ENCODE measurements at regions not wholly inside any gene's neighbourhood (a gene's known extent, or its start where the extent isn't known, plus 50 kb on each side); places are given as distances from the start of the nearest gene placed in this dataset.

- Histone ChIP-seq H3F3A (ENCODE audit: low read depth) (no peaks in the 10 kb centered on the region), H3K9me2 (replicated peaks; ENCODE audit: low read depth, low read length) (no peaks in the 10 kb centered on the region), H3K36me3 (ENCODE audit: insufficient read depth, low read length) (no peaks in the 10 kb centered on the region), H3K4me2 (ENCODE audit: low read depth, low read length, poor library complexity, severe bottlenecking) (peak overlapping the region; percentile 51), H3K9ac (ENCODE audit: low read depth, low read length, poor library complexity, severe bottlenecking) (no peak overlapping the region), H3K9me3 (ENCODE audit: insufficient read depth, low read depth, low read length) (no peaks in the 10 kb centered on the region; the same call in 1 of the 2 replicates), H4K20me1 (ENCODE audit: insufficient read depth, low read length, poor library complexity, severe bottlenecking) (no peaks in the 10 kb centered on the region), H3K4me1 (ENCODE audit: insufficient read depth, low read length, poor library complexity, severe bottlenecking) (peaks cover 12% of the 10 kb centered on the region), H3K27me3 (ENCODE audit: insufficient read depth, low read length, poor library complexity, severe bottlenecking) (no peaks in the 10 kb centered on the region), H3K79me2 (ENCODE audit: insufficient read depth, low read length) (no peaks in the 10 kb centered on the region), H3K4me3 (ENCODE audit: low read length, poor library complexity, severe bottlenecking) (no peak overlapping the region), H2AFZ (ENCODE audit: low read length) (peak overlapping the region; percentile 44)
- TF ChIP-seq CTCF (conservative IDR thresholded peaks at IDR 0.05; ENCODE audit: low read length), result no peak
- TF ChIP-seq EZH2phosphoT487 (IDR thresholded peaks at IDR 0.05; ENCODE audit: borderline replicate concordance), result no peak
These were observed 133.9 kb downstream of the SLITRK6 start for GRCh38 chr13:85665286-85665685.

GRCh38 chr13:85663856-85664255 lies 135.4 kb downstream of the SLITRK6 start:
- Histone ChIP-seq H4K20me1 (ENCODE audit: insufficient read depth, low read length, poor library complexity, severe bottlenecking) (no peaks in the 10 kb centered on the region), H3K36me3 (ENCODE audit: insufficient read depth, low read length) (no peaks in the 10 kb centered on the region), H3K4me3 (ENCODE audit: low read length, poor library complexity, severe bottlenecking) (no peak overlapping the region), H3K9ac (ENCODE audit: low read depth, low read length, poor library complexity, severe bottlenecking) (no peak overlapping the region), H3K4me1 (ENCODE audit: insufficient read depth, low read length, poor library complexity, severe bottlenecking) (peaks cover 12% of the 10 kb centered on the region), H3K4me2 (ENCODE audit: low read depth, low read length, poor library complexity, severe bottlenecking) (no peak overlapping the region), H3F3A (ENCODE audit: low read depth) (no peaks in the 10 kb centered on the region), H3K9me3 (ENCODE audit: insufficient read depth, low read depth, low read length) (no peaks in the 10 kb centered on the region; the same call in 1 of the 2 replicates), H3K9me2 (replicated peaks; ENCODE audit: low read depth, low read length) (no peaks in the 10 kb centered on the region), H3K27me3 (ENCODE audit: insufficient read depth, low read length, poor library complexity, severe bottlenecking) (no peaks in the 10 kb centered on the region), H3K79me2 (ENCODE audit: insufficient read depth, low read length) (no peaks in the 10 kb centered on the region), H2AFZ (ENCODE audit: low read length) (no peak overlapping the region)
- TF ChIP-seq EZH2phosphoT487 (IDR thresholded peaks at IDR 0.05; ENCODE audit: borderline replicate concordance) (no peak), CTCF (conservative IDR thresholded peaks at IDR 0.05; ENCODE audit: low read length) (no peak)

- Histone ChIP-seq H3K4me1 (ENCODE audit: insufficient read depth, low read length, poor library complexity, severe bottlenecking) (peaks cover 12% of the 10 kb centered on the region), H3F3A (ENCODE audit: low read depth) (no peaks in the 10 kb centered on the region), H3K9ac (ENCODE audit: low read depth, low read length, poor library complexity, severe bottlenecking) (no peak overlapping the region), H3K36me3 (ENCODE audit: insufficient read depth, low read length) (no peaks in the 10 kb centered on the region), H4K20me1 (ENCODE audit: insufficient read depth, low read length, poor library complexity, severe bottlenecking) (no peaks in the 10 kb centered on the region), H3K9me2 (replicated peaks; ENCODE audit: low read depth, low read length) (no peaks in the 10 kb centered on the region), H2AFZ (ENCODE audit: low read length) (no peak overlapping the region), H3K9me3 (ENCODE audit: insufficient read depth, low read depth, low read length) (no peaks in the 10 kb centered on the region; the same call in 1 of the 2 replicates), H3K79me2 (ENCODE audit: insufficient read depth, low read length) (no peaks in the 10 kb centered on the region), H3K4me3 (ENCODE audit: low read length, poor library complexity, severe bottlenecking) (no peak overlapping the region), H3K4me2 (ENCODE audit: low read depth, low read length, poor library complexity, severe bottlenecking) (no peak overlapping the region), H3K27me3 (ENCODE audit: insufficient read depth, low read length, poor library complexity, severe bottlenecking) (no peaks in the 10 kb centered on the region)
- no peak for TF ChIP-seq CTCF (conservative IDR thresholded peaks at IDR 0.05; ENCODE audit: low read length)
- TF ChIP-seq EZH2phosphoT487 (IDR thresholded peaks at IDR 0.05; ENCODE audit: borderline replicate concordance), result no peak
These were observed 137.0 kb downstream of the SLITRK6 start for GRCh38 chr13:85662186-85662585.
